Nephron progenitor cell (in vitro differentiated cells): ENCODE measurements at regions not wholly inside any gene's neighbourhood (a gene's known extent, or its start where the extent isn't known, plus 50 kb on each side); places are given as distances from the start of the nearest gene placed in this dataset.

Source experiments
- DNase-seq: peaks from one replicate; pipeline ENCODE4 v3.0.0; 2021
- H3K27ac Mint-ChIP-seq: 2 replicates; pipeline ENCODE4 v1.8.0; 2021; ENCODE audit warnings: mild to moderate bottlenecking, moderate library complexity, mixed read lengths
- H3K27me3 Mint-ChIP-seq: 2 replicates; pipeline ENCODE4 v1.8.0; 2021; ENCODE audit warnings: mild to moderate bottlenecking, low read depth, mixed read lengths; ENCODE audit not compliant: poor library complexity
- H3K36me3 Mint-ChIP-seq: 2 replicates; pipeline ENCODE4 v1.8.0; 2021; ENCODE audit warnings: low read depth, mixed read lengths
- H3K4me1 Mint-ChIP-seq: 2 replicates; pipeline ENCODE4 v1.8.0; 2021; ENCODE audit warnings: mixed read lengths
- H3K4me3 Mint-ChIP-seq: 2 replicates; pipeline ENCODE4 v1.8.0; 2021; ENCODE audit warnings: mild to moderate bottlenecking, moderate library complexity, mixed read lengths
- H3K9me3 Mint-ChIP-seq: 2 replicates; pipeline ENCODE4 v1.8.0; 2021; ENCODE audit warnings: mild to moderate bottlenecking, moderate library complexity, mixed read lengths
- TF ChIP-seq, protein P1 (sequence below): fragments of 200-600 bp; sonication (generic); IDR thresholded peaks from 2 replicates; pipeline ENCODE4 v1.5.0; 2021; ENCODE audit warnings: antibody characterized with exemption

DNA sequence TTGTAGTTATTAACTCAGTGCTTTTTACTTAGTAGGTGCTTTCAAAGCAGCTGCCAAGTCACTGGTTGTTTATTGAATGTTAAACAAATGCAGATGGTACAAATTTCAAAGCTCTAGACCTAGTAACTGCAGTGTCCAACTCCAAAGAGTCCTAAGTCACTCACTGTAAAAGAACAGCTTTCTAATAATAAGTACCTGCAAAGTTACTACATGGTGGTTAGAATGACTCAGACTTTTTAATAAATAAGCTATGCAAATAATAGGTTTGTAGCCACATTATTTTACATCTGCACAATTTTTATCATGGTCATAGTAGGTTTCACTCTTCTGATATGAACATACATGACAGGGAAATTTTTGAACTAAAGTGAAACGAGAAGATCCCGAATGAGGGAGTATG lies 1620.4 kb upstream of the CELF4 start:
- no peak overlapping the region for H3K4me3 Mint-ChIP-seq
- no peaks in the 10 kb centered on the region for H3K9me3 Mint-ChIP-seq
- no peaks in the 10 kb centered on the region for H3K27me3 Mint-ChIP-seq
- TF ChIP-seq, protein P1, sequence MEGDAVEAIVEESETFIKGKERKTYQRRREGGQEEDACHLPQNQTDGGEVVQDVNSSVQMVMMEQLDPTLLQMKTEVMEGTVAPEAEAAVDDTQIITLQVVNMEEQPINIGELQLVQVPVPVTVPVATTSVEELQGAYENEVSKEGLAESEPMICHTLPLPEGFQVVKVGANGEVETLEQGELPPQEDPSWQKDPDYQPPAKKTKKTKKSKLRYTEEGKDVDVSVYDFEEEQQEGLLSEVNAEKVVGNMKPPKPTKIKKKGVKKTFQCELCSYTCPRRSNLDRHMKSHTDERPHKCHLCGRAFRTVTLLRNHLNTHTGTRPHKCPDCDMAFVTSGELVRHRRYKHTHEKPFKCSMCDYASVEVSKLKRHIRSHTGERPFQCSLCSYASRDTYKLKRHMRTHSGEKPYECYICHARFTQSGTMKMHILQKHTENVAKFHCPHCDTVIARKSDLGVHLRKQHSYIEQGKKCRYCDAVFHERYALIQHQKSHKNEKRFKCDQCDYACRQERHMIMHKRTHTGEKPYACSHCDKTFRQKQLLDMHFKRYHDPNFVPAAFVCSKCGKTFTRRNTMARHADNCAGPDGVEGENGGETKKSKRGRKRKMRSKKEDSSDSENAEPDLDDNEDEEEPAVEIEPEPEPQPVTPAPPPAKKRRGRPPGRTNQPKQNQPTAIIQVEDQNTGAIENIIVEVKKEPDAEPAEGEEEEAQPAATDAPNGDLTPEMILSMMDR: no peak
- H3K27ac Mint-ChIP-seq: no peak overlapping the region
- H3K36me3 Mint-ChIP-seq: no peaks in the 10 kb centered on the region
- DNase-seq: no peak
- H3K4me1 Mint-ChIP-seq: no peaks in the 10 kb centered on the region

DNA sequence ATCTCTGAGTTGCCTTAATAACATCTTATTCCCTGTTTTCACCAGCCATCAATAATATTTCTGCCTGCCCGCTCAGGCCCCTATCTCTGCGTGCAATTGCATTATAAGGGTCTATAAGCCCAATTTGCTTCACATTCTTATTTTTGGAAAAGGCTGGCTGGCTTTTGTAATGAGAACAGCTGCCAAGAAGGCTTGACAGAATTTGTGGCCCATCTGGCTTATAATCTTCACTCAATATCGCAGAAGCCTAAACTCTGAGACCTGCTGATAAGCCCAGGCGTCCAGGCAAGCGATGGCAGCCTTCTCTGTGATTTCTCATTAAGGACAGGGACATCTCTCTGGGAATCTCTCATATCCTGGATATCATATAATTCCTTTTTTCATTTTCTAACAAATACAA lies 1618.6 kb upstream of the CELF4 start:
- no peak overlapping the region for H3K4me3 Mint-ChIP-seq
- H3K9me3 Mint-ChIP-seq: no peaks in the 10 kb centered on the region
- H3K4me1 Mint-ChIP-seq: no peaks in the 10 kb centered on the region

DNA sequence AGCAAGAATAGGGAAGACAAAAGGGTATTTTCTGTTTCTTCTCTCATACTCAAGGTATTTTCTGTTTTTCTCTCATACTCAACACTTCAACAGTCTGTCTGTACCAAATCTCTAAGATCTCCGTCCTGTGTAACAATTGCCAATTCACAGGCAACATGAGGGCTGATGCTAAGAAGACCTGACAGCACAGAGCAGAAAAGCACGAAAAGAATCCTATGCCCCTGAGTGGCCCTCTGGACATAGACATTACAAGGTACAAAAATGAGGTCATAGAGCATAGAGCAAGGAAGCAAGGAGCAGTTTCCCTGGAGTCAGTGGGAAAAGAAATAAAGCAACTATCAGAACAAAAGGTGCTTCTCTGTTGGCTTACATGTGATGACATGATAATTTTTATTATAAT lies 1612.6 kb upstream of the CELF4 start:
- DNase-seq: no peak
- Mint-ChIP-seq H3K4me1 (no peaks in the 10 kb centered on the region), H3K4me3 (no peak overlapping the region), H3K27me3 (no peaks in the 10 kb centered on the region), H3K36me3 (peaks cover 5% of the 10 kb centered on the region), H3K27ac (no peak overlapping the region), H3K9me3 (peaks cover 2% of the 10 kb centered on the region)
- TF ChIP-seq, protein P1: no peak

More for the DNA sequence above, 1618.6 kb upstream of the CELF4 start:
- TF ChIP-seq, protein P1: no peak
- H3K36me3 Mint-ChIP-seq: no peaks in the 10 kb centered on the region
- no peak overlapping the region for H3K27ac Mint-ChIP-seq
- H3K27me3 Mint-ChIP-seq: no peaks in the 10 kb centered on the region
- no peak for DNase-seq

DNA sequence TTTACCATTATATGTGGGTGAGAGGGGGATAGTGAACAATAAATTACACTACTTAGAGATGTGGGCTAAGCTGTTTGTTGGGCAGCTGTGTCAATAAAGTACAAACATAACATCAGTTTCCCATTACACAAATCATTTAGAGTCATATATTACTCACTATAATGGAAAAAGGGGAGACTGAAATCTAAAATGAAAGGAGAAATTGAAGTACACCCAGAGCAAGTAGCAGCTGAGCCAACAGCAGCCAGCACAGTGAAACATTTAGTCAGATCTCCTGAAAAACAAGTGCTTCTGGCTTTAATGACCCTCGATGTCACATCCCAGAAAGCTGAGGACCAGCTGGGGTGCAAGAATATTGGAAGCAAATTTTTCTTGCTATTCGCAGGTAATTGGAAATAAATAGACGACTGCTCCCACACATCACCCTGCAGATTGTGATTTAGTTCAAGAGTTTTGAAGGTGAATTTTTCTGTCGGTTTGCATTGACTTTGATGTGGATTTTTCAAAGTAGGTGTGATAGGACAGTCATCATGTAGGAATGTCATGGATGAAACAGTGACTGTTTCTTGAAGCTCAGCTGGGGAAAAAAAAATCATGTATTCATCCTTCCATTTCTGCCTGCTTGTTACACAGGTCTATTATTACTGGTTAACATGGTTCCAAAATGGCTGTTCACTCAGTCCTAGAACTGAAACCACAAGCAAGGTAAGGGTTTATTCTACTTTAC lies 1607.3 kb upstream of the CELF4 start:
- Mint-ChIP-seq H3K36me3 (peaks cover 5% of the 10 kb centered on the region), H3K4me3 (no peak overlapping the region), H3K9me3 (peaks cover 2% of the 10 kb centered on the region), H3K27ac (no peak overlapping the region), H3K4me1 (no peaks in the 10 kb centered on the region), H3K27me3 (no peaks in the 10 kb centered on the region)
- TF ChIP-seq, protein P1: no peak
- no peak for DNase-seq

DNA sequence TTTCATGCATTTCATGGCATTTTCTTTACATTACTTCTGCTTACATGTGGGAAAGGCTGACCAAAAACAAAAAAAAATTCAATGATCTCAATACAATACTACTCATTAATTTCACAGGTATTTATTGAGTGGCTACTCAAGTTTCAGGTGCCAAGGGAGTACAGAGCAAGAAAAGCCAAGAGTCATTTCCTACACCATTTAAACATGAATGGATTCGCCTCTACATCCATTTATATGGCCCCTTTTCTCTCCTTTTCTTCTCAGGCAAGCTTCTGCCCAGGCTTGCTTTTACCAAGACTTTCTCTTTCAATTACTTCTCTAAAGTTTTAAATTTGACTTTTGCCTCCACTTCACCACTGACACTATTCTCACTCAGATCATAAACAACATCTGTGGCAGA lies 1603.1 kb upstream of the CELF4 start:
- H3K4me1 Mint-ChIP-seq: no peaks in the 10 kb centered on the region
- H3K27ac Mint-ChIP-seq: no peak overlapping the region
- no peak for DNase-seq
- H3K36me3 Mint-ChIP-seq: no peaks in the 10 kb centered on the region
- no peaks in the 10 kb centered on the region for H3K9me3 Mint-ChIP-seq
- H3K27me3 Mint-ChIP-seq: no peaks in the 10 kb centered on the region
- no peak overlapping the region for H3K4me3 Mint-ChIP-seq
- TF ChIP-seq, protein P1: no peak

DNA sequence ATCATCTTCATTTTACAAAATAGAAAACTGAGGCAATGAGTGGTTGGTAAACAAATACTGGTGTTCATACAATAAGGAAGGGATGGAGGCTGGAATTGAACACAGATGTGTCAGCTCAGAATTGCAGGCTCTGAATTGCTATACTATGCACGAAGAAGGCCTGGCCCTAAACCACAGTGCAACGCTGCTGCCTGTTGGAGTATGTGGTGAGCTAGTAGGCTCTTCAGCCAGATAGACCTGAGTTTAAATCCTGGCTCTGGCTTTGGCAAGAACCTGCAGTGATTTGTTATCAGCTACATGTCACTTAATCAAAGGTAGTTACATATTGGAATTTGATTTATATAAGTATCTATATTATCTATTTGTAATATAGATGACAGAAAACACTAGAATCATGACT lies 1602.4 kb upstream of the CELF4 start:
- TF ChIP-seq, protein P1: no peak
- H3K4me1 Mint-ChIP-seq: no peaks in the 10 kb centered on the region
- H3K36me3 Mint-ChIP-seq: no peaks in the 10 kb centered on the region
- no peak overlapping the region for H3K27ac Mint-ChIP-seq
- no peaks in the 10 kb centered on the region for H3K9me3 Mint-ChIP-seq
- no peak overlapping the region for H3K4me3 Mint-ChIP-seq
- H3K27me3 Mint-ChIP-seq: no peaks in the 10 kb centered on the region
- DNase-seq: no peak
